ENCODE measurements at regions not wholly inside any gene's neighbourhood (a gene's known extent, or its start where the extent isn't known, plus 50 kb on each side); places are given as distances from the start of the nearest gene placed in this dataset.

GRCh38 chr3:176697284-176697889, 499.9 kb downstream of the TBL1XR1 start:
- no peak overlapping the region for H3K4me3 Mint-ChIP-seq
- H3K36me3 Mint-ChIP-seq: no peaks in the 10 kb centered on the region
- no peaks in the 10 kb centered on the region for H3K4me1 Mint-ChIP-seq
- H3K27ac Mint-ChIP-seq: no peak overlapping the region
- DNase-seq: no peak
- no peaks in the 10 kb centered on the region for H3K9me3 Mint-ChIP-seq
- H3K27me3 Mint-ChIP-seq: no peaks in the 10 kb centered on the region

GRCh38 chr3:176696816-176697215, 500.5 kb downstream of the TBL1XR1 start:
- Mint-ChIP-seq H3K4me1 (no peaks in the 10 kb centered on the region), H3K27me3 (no peaks in the 10 kb centered on the region), H3K36me3 (no peaks in the 10 kb centered on the region), H3K9me3 (no peaks in the 10 kb centered on the region), H3K4me3 (no peak overlapping the region), H3K27ac (no peak overlapping the region)
- no peak for DNase-seq

- Mint-ChIP-seq H3K9me3 (no peaks in the 10 kb centered on the region), H3K4me3 (no peak overlapping the region), H3K27me3 (no peaks in the 10 kb centered on the region), H3K36me3 (no peaks in the 10 kb centered on the region), H3K4me1 (no peaks in the 10 kb centered on the region), H3K27ac (no peak overlapping the region)
- no peak for DNase-seq
Observed at GRCh38 chr3:176692966-176693785, 504.1 kb downstream of the TBL1XR1 start.

GRCh38 chr3:176692199-176692965, 504.9 kb downstream of the TBL1XR1 start:
- DNase-seq: no peak
- Mint-ChIP-seq H3K4me3 (no peak overlapping the region), H3K4me1 (no peaks in the 10 kb centered on the region), H3K27ac (no peak overlapping the region), H3K36me3 (no peaks in the 10 kb centered on the region), H3K27me3 (no peaks in the 10 kb centered on the region), H3K9me3 (no peaks in the 10 kb centered on the region)

GRCh38 chr3:176690083-176690869, 507.0 kb downstream of the TBL1XR1 start:
- DNase-seq: no peak
- Mint-ChIP-seq H3K4me1 (no peaks in the 10 kb centered on the region), H3K27me3 (no peaks in the 10 kb centered on the region), H3K9me3 (no peaks in the 10 kb centered on the region), H3K4me3 (no peak overlapping the region), H3K36me3 (no peaks in the 10 kb centered on the region), H3K27ac (no peak overlapping the region)

GRCh38 chr3:176687754-176688153, 509.5 kb downstream of the TBL1XR1 start:
- no peaks in the 10 kb centered on the region for H3K36me3 Mint-ChIP-seq
- H3K9me3 Mint-ChIP-seq: no peaks in the 10 kb centered on the region
- no peak for DNase-seq
- no peak overlapping the region for H3K4me3 Mint-ChIP-seq
- no peaks in the 10 kb centered on the region for H3K4me1 Mint-ChIP-seq
- no peaks in the 10 kb centered on the region for H3K27me3 Mint-ChIP-seq
- H3K27ac Mint-ChIP-seq: no peak overlapping the region

- Mint-ChIP-seq H3K36me3 (no peaks in the 10 kb centered on the region), H3K9me3 (peaks cover 16% of the 10 kb centered on the region), H3K4me3 (no peak overlapping the region), H3K27me3 (no peaks in the 10 kb centered on the region), H3K4me1 (no peaks in the 10 kb centered on the region), H3K27ac (no peak overlapping the region)
- no peak for DNase-seq
Observed at GRCh38 chr3:176683382-176683781, 513.9 kb downstream of the TBL1XR1 start.

GRCh38 chr3:176663837-176664831, 533.1 kb downstream of the TBL1XR1 start:
- Mint-ChIP-seq H3K27ac (no peak overlapping the region), H3K4me3 (no peak overlapping the region), H3K9me3 (no peaks in the 10 kb centered on the region), H3K36me3 (no peaks in the 10 kb centered on the region), H3K4me1 (no peaks in the 10 kb centered on the region), H3K27me3 (peaks cover 5% of the 10 kb centered on the region)
- DNase-seq: no peak

GRCh38 chr3:176663387-176663786, 533.9 kb downstream of the TBL1XR1 start:
- Mint-ChIP-seq H3K27ac (no peak overlapping the region), H3K4me3 (no peak overlapping the region), H3K4me1 (no peaks in the 10 kb centered on the region), H3K27me3 (peaks cover 5% of the 10 kb centered on the region), H3K36me3 (no peaks in the 10 kb centered on the region), H3K9me3 (no peaks in the 10 kb centered on the region)
- DNase-seq: no peak

GRCh38 chr3:176661432-176661964, 535.8 kb downstream of the TBL1XR1 start:
- no peaks in the 10 kb centered on the region for H3K4me1 Mint-ChIP-seq
- no peaks in the 10 kb centered on the region for H3K9me3 Mint-ChIP-seq
- no peak overlapping the region for H3K4me3 Mint-ChIP-seq
- H3K27me3 Mint-ChIP-seq: peaks cover 5% of the 10 kb centered on the region
- no peak for DNase-seq
- H3K36me3 Mint-ChIP-seq: no peaks in the 10 kb centered on the region
- H3K27ac Mint-ChIP-seq: no peak overlapping the region

- Mint-ChIP-seq H3K36me3 (no peaks in the 10 kb centered on the region), H3K4me1 (no peaks in the 10 kb centered on the region), H3K27me3 (no peaks in the 10 kb centered on the region), H3K9me3 (no peaks in the 10 kb centered on the region), H3K27ac (no peak overlapping the region), H3K4me3 (no peak overlapping the region)
- DNase-seq: no peak
Observed at GRCh38 chr3:176655404-176656094, 541.7 kb downstream of the TBL1XR1 start.

- Mint-ChIP-seq H3K36me3 (no peaks in the 10 kb centered on the region), H3K27ac (no peak overlapping the region), H3K4me1 (no peaks in the 10 kb centered on the region), H3K9me3 (no peaks in the 10 kb centered on the region), H3K27me3 (no peaks in the 10 kb centered on the region), H3K4me3 (no peak overlapping the region)
- DNase-seq: no peak
Observed at GRCh38 chr3:176651622-176652021, 545.7 kb downstream of the TBL1XR1 start.

- Mint-ChIP-seq H3K36me3 (no peaks in the 10 kb centered on the region), H3K27me3 (no peaks in the 10 kb centered on the region), H3K4me1 (no peaks in the 10 kb centered on the region), H3K27ac (no peak overlapping the region), H3K9me3 (no peaks in the 10 kb centered on the region), H3K4me3 (no peak overlapping the region)
- DNase-seq: no peak
Observed at GRCh38 chr3:176650478-176650877, 546.8 kb downstream of the TBL1XR1 start.

Data from activated naive CD8-positive, alpha-beta T cell treated with anti-CD3 and anti-CD28 coated beads for 36 hours (primary cell).